Thymus (tissue), 11 donors: ENCODE measurements at regions not wholly inside any gene's neighbourhood (a gene's known extent, or its start where the extent isn't known, plus 50 kb on each side); places are given as distances from the start of the nearest gene placed in this dataset.
A peak's percentile ranks its signal among the peaks of the same experiment; 100 is the strongest.

ENCODE experiments used
- DNase-seq, 9 donors: peaks; one replicate each; pipeline ENCODE4 v3.0.0-alpha.2; 2013; ENCODE audit warnings: low spot score in 9 of 9, low read depth in 6 of 9, missing footprints in 1 of 9
- H3K27ac ChIP-seq, 2 donors: one replicate each; pipeline ENCODE4 v1.5.1; 2013; ENCODE audit warnings: control low read depth in 1 of 2, low read depth in 1 of 2, low read length in 1 of 2, mild to moderate bottlenecking in 1 of 2, moderate library complexity in 1 of 2
- H3K27me3 ChIP-seq, 2 donors: one replicate each; pipeline ENCODE4 v1.5.1; 2013; ENCODE audit warnings: low read length in 1 of 2; ENCODE audit not compliant: control insufficient read depth in 2 of 2, insufficient read depth in 1 of 2
- H3K36me3 ChIP-seq, 2 donors: one replicate each; pipeline ENCODE4 v1.5.1; 2013; ENCODE audit warnings: low read length in 1 of 2, mild to moderate bottlenecking in 1 of 2, moderate library complexity in 1 of 2; ENCODE audit not compliant: control insufficient read depth in 2 of 2, insufficient read depth in 2 of 2
- H3K4me1 ChIP-seq, 2 donors: one replicate each; pipeline ENCODE4 v1.5.1; 2013; ENCODE audit warnings: low read length in 2 of 2; ENCODE audit not compliant: control insufficient read depth in 2 of 2, insufficient read depth in 2 of 2
- H3K4me3 ChIP-seq, 2 donors: one replicate each; pipeline ENCODE4 v1.5.1; 2013; ENCODE audit warnings: low read length in 2 of 2, control low read depth in 1 of 2, mild to moderate bottlenecking in 1 of 2
- H3K9me3 ChIP-seq, 2 donors: one replicate each; pipeline ENCODE4 v1.5.1; 2013; ENCODE audit warnings: low read length in 1 of 2, mild to moderate bottlenecking in 1 of 2; ENCODE audit not compliant: control insufficient read depth in 2 of 2, insufficient read depth in 1 of 2
- WGBS: extraction: QIAGEN DNeasy Blood & Tissue Kit; methylation state at CpG from one replicate; pipeline ENCODE4 v1.1.7; 2013; 5-methylcytosine and 5-hydroxymethylcytosine counted together
- donor health status: healthy.

- Histone ChIP-seq H3K4me1 (no peaks in the 10 kb centered on the region), H3K9me3 (no peaks in the 10 kb centered on the region), H3K36me3 (no peaks in the 10 kb centered on the region), H3K27me3 (no peaks in the 10 kb centered on the region), H3K27ac (no peak overlapping the region), H3K4me3 (no peak overlapping the region)
- WGBS: 96% methylated on average over 7 of the region's 7 CpGs
- no peak for DNase-seq
Measured at GRCh38 chr6:93604951-93605350, 185.6 kb upstream of the EPHA7 start.

- Histone ChIP-seq H3K4me3 (no peak overlapping the region), H3K27me3 (no peaks in the 10 kb centered on the region), H3K27ac (no peak overlapping the region), H3K36me3 (no peaks in the 10 kb centered on the region), H3K4me1 (no peaks in the 10 kb centered on the region), H3K9me3 (no peaks in the 10 kb centered on the region)
- 93% methylated on average over 1 of the region's 1 CpG for WGBS
- DNase-seq: no peak
Measured at GRCh38 chr6:93592417-93592816, 173.1 kb upstream of the EPHA7 start.

DNA sequence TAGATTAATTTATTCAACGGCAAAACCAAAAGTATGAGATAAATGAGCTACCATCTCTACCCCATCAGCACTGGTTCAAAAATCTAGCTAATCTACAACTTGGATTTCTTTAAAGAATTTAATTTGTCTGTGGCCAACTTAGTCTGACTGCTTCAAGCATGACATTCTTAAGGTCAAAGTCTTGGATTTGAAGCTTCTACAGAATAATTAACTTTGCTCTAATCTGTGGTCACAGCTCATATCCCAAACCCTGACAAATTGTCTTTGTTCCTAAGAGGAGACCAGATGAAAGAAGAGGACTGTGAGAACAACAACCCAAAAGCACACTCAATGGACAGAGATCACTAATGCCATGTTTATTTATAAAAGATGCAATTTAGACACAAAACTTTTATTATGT, 166.9 kb upstream of the EPHA7 start:
- Histone ChIP-seq H3K36me3 (no peaks in the 10 kb centered on the region), H3K27ac (no peak overlapping the region), H3K27me3 (no peaks in the 10 kb centered on the region), H3K4me3 (no peak overlapping the region), H3K4me1 (no peaks in the 10 kb centered on the region), H3K9me3 (no peaks in the 10 kb centered on the region)
- WGBS: 100% methylated on average over 1 of the region's 1 CpG
- no peak for DNase-seq

- H3K9me3 ChIP-seq: no peaks in the 10 kb centered on the region
- no peak for DNase-seq
Measured at GRCh38 chr6:93584300-93584699, 164.9 kb upstream of the EPHA7 start.

DNA sequence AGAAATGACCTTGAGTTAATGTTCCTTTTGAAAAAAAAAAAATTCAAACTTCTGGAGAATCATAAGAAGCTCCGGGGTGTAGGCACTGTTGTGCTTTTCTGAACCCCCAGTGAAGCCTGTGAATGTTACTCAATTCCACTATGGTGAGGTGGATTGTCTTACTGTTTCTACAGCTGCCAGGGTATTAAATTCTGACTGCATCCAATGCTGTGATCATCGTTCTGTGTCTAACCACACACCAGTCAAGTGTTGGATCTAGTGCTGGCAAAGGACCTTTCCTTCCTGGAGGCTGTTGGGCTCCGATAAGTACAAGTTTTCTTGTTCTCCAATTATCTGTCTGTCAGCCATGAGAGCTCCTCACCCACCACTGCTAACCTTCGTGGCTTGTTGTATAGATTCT, 162.0 kb upstream of the EPHA7 start:
- Histone ChIP-seq H3K27ac (no peak overlapping the region), H3K4me1 (no peaks in the 10 kb centered on the region), H3K36me3 (no peaks in the 10 kb centered on the region), H3K27me3 (no peaks in the 10 kb centered on the region), H3K4me3 (no peak overlapping the region), H3K9me3 (no peaks in the 10 kb centered on the region)
- DNase-seq: peak in 1 of 9 donors; percentile 1
- WGBS: 71% methylated on average over 4 of the region's 4 CpGs

More at GRCh38 chr6:93584300-93584699, 164.9 kb upstream of the EPHA7 start:
- Histone ChIP-seq H3K27ac (no peak overlapping the region), H3K27me3 (no peaks in the 10 kb centered on the region), H3K4me3 (no peak overlapping the region), H3K4me1 (no peaks in the 10 kb centered on the region), H3K36me3 (no peaks in the 10 kb centered on the region)

GRCh38 chr6:93580446-93580845, 161.1 kb upstream of the EPHA7 start:
- DNase-seq: no peak
- no peak overlapping the region for H3K27ac ChIP-seq
- no peaks in the 10 kb centered on the region for H3K4me1 ChIP-seq
- no peaks in the 10 kb centered on the region for H3K9me3 ChIP-seq
- no peaks in the 10 kb centered on the region for H3K36me3 ChIP-seq
- no peak overlapping the region for H3K4me3 ChIP-seq
- 57% methylated on average over 2 of the region's 2 CpGs for WGBS
- no peaks in the 10 kb centered on the region for H3K27me3 ChIP-seq

- no peaks in the 10 kb centered on the region for H3K27me3 ChIP-seq
- no peaks in the 10 kb centered on the region for H3K9me3 ChIP-seq
- no peaks in the 10 kb centered on the region for H3K36me3 ChIP-seq
- 89% methylated on average over 3 of the region's 3 CpGs for WGBS
- H3K4me1 ChIP-seq: no peaks in the 10 kb centered on the region
- DNase-seq: no peak
- H3K4me3 ChIP-seq: no peak overlapping the region
- no peak overlapping the region for H3K27ac ChIP-seq
Measured at GRCh38 chr6:93575495-93576267, 156.3 kb upstream of the EPHA7 start.

DNA sequence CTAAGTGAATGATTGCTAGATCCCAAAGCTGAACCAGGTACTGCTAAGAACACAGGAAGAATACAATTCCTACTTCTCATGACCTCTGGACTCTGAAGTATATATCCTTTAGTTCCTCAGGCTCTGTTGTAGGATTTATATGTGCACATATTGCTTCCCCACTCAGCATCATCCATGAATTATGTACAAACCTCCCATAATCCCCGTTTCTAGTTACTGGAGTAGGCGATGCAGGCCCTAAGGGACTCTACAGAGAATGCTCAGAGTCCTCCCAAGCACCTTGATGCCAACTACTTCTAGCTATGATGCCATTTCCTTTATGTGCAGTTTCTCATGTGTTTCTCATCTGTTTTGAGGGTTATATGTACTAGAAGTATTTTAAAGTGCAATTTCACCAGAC, 154.9 kb upstream of the EPHA7 start:
- DNase-seq: no peak
- 85% methylated on average over 2 of the region's 2 CpGs for WGBS
- Histone ChIP-seq H3K4me1 (no peaks in the 10 kb centered on the region), H3K27ac (no peak overlapping the region), H3K4me3 (no peak overlapping the region), H3K9me3 (no peaks in the 10 kb centered on the region), H3K27me3 (no peaks in the 10 kb centered on the region), H3K36me3 (no peaks in the 10 kb centered on the region)

DNA sequence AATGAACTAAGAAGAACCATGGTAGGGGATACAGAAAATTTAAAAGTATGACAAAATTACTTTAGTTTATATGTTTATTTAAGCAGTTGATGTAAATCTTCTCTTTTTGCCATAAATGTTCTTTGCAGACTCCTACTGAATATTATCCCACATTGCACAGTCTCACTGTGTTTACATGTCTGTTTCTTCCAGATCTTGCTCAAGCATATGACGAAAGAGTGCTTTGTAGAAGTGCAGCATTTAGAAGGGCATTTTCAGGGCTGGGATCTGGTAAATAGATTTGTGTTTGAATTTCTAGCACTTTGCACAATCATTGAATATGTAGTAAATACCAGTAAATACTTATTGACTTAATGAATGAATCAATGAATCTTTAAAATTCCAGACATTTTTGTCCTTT, 152.0 kb upstream of the EPHA7 start:
- no peak overlapping the region for H3K27ac ChIP-seq
- H3K27me3 ChIP-seq: no peaks in the 10 kb centered on the region
- H3K36me3 ChIP-seq: no peaks in the 10 kb centered on the region
- no peaks in the 10 kb centered on the region for H3K9me3 ChIP-seq
- no peaks in the 10 kb centered on the region for H3K4me1 ChIP-seq
- no peak overlapping the region for H3K4me3 ChIP-seq
- no peak for DNase-seq
- WGBS: 92% methylated on average over 1 of the region's 1 CpG
